ENCODE measurements at regions not wholly inside any gene's neighbourhood (a gene's known extent, or its start where the extent isn't known, plus 50 kb on each side); places are given as distances from the start of the nearest gene placed in this dataset.

GRCh38 chr1:192517716-192518355, 57.7 kb upstream of the RGS1 start:
- intact Hi-C loops (cut with micrococcal nuclease), result loop anchor here (1.0 to 5.0 kb wide), 7 partner anchors 12 to 605 kb away; partner anchors contain the start of genes CDC73, RGS2, RO60 and UCHL5

DNA sequence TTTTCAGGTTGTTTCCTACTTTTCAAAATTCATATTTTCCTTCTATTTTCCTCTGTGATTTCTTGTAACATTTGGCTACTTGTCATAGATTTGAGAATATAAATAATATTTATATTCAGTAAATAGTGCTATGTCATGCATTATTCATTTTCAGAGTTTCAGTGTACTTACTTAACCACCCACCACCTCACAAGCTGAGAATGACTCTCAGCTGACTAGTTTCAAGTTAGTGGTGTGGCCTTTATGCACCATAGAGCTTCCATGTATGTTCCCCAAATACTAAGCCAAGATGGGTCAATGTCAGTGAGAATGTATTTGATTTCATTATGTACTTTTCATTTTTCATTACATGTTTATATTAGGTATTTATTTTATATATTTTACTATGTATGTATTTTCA, 56.9 kb upstream of the RGS1 start:
- intact Hi-C loops (cut with micrococcal nuclease), result loop anchor here (5.0 kb wide), 1 partner anchor 41 kb away; no protein-coding TSS in a partner anchor

DNA sequence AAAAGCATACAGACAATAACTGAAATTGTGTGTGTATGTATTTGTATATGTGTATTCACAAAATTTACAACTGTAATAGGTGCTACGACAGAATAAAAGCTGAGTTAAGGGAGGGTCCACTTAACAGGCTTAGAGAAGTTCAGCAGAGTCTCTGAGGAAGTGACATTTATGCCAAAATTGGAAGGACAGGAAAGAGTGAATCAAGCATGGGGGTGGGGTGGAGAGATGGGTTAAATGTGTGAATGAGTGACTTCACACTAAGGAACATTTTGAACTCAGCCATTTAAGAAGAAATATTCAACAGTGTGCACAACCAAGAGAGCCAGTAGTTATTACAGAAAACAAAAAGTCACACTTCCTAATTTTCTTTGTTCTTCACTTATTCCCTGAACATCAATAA, 53.8 kb upstream of the RGS1 start:
- intact Hi-C loops (cut with micrococcal nuclease), result no loop called here

DNA sequence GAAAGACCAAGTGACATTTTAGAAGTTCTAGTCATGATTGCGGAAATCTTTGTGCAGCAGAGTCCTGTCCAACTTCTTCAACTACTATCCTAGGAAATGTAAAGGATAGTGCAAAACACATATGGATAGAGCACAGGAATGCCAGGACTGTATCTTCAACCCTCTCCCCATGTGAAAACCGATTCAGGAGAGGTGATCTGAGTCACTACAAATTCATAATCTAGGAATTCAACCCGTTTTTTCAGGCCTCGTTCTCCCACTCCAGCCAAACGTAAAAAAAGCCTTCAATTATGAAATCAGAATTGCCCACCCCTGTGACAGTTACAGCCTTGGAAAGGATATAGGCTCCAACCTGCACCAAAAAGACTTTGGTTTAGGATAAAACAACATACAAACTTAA, 52.9 kb upstream of the RGS1 start:
- intact Hi-C loops (cut with micrococcal nuclease), result no loop called here

- intact Hi-C loops (cut with micrococcal nuclease), result no loop called here
These were observed 51.4 kb upstream of the RGS1 start for GRCh38 chr1:192524223-192524622.

Measured in T-helper 2 cell treated with Interferon-gamma antibody and Interleukin-4, amounts not matched to agents 100 ng/mL and 5 ng/mL, for 36 hours (primary cell).